KMS-11 (cell line): ENCODE measurements at regions not wholly inside any gene's neighbourhood (a gene's known extent, or its start where the extent isn't known, plus 50 kb on each side); places are given as distances from the start of the nearest gene placed in this dataset.

Source experiments
- H2AFZ ChIP-seq: fragments of 200-600 bp; sonication (generic); 2 replicates; pipeline ENCODE4 v1.6.1; 2016; ENCODE audit warnings: antibody characterized with exemption, mixed run types, low read depth
- H3K27ac ChIP-seq: fragments of 200-600 bp; sonication (generic); 2 replicates; pipeline ENCODE4 v1.6.1; 2016; ENCODE audit warnings: mild to moderate bottlenecking, mixed run types
- H3K27me3 ChIP-seq: fragments of 200-600 bp; sonication (generic); 2 replicates; pipeline ENCODE4 v1.6.1; 2017; ENCODE audit warnings: mild to moderate bottlenecking, low read depth, mixed run types, moderate library complexity; ENCODE audit not compliant: insufficient read depth
- H3K36me3 ChIP-seq: fragments of 200-600 bp; sonication (generic); 2 replicates; pipeline ENCODE4 v1.6.1; 2017; ENCODE audit warnings: mild to moderate bottlenecking, mixed run types; ENCODE audit not compliant: insufficient read depth
- H3K4me1 ChIP-seq: fragments of 200-600 bp; sonication (generic); 2 replicates; pipeline ENCODE4 v1.6.1; 2016; ENCODE audit warnings: mild to moderate bottlenecking, low read depth, mixed run types; ENCODE audit not compliant: poor library complexity, severe bottlenecking
- H3K4me2 ChIP-seq: fragments of 200-600 bp; sonication (generic); 2 replicates; pipeline ENCODE4 v1.7.0; 2016; ENCODE audit warnings: mild to moderate bottlenecking, mixed run types
- H3K4me3 ChIP-seq: fragments of 200-600 bp; sonication (generic); IDR thresholded peaks from 2 replicates; pipeline ENCODE4 v1.6.1; 2017; ENCODE audit warnings: low read depth, low read length, mixed read lengths; ENCODE audit not compliant: insufficient read depth
- H3K79me2 ChIP-seq: fragments of 200-600 bp; sonication (generic); 2 replicates; pipeline ENCODE4 v1.6.1; 2016; ENCODE audit warnings: low read depth, mixed run types; ENCODE audit not compliant: insufficient read depth
- H3K9ac ChIP-seq: fragments of 200-600 bp; sonication (generic); 2 replicates; pipeline ENCODE4 v1.6.1; 2016; ENCODE audit warnings: mild to moderate bottlenecking, mixed run types
- H4K20me1 ChIP-seq: fragments of 200-600 bp; sonication (generic); 2 replicates; pipeline ENCODE4 v1.6.1; 2016; ENCODE audit warnings: mild to moderate bottlenecking, mixed run types; ENCODE audit not compliant: insufficient read depth
- CTCF ChIP-seq: fragments of 200-600 bp; sonication (generic); conservative IDR thresholded peaks from 2 replicates; pipeline ENCODE4 v1.6.1; 2017; ENCODE audit warnings: low read depth, mild to moderate bottlenecking, antibody characterized with exemption, low read length, moderate library complexity, mixed read lengths

- Histone ChIP-seq H3K4me3 (no peak overlapping the region), H3K79me2 (no peaks in the 10 kb centered on the region), H3K27ac (no peak overlapping the region), H3K4me2 (no peak overlapping the region), H4K20me1 (no peaks in the 10 kb centered on the region), H3K27me3 (no peaks in the 10 kb centered on the region), H3K9ac (no peak overlapping the region), H3K36me3 (no peaks in the 10 kb centered on the region), H3K4me1 (no peaks in the 10 kb centered on the region), H2AFZ (no peak overlapping the region)
- no peak for TF ChIP-seq CTCF
Observed at GRCh38 chr2:120524174-120524573, 178.2 kb downstream of the INHBB start.

GRCh38 chr2:120525056-120526046 lies 179.4 kb downstream of the INHBB start:
- no peak for TF ChIP-seq CTCF
- no peak overlapping the region for H3K4me2 ChIP-seq
- H3K9ac ChIP-seq, result no peak overlapping the region
- H3K36me3 ChIP-seq, result no peaks in the 10 kb centered on the region
- H3K4me3 ChIP-seq, result no peak overlapping the region
- no peaks in the 10 kb centered on the region for H3K79me2 ChIP-seq
- H4K20me1 ChIP-seq, result no peaks in the 10 kb centered on the region
- H3K4me1 ChIP-seq, result no peaks in the 10 kb centered on the region
- no peak overlapping the region for H2AFZ ChIP-seq
- H3K27ac ChIP-seq, result no peak overlapping the region
- H3K27me3 ChIP-seq, result no peaks in the 10 kb centered on the region

- Histone ChIP-seq H3K36me3 (no peaks in the 10 kb centered on the region), H3K9ac (no peak overlapping the region), H3K4me2 (no peak overlapping the region), H4K20me1 (no peaks in the 10 kb centered on the region), H3K27ac (no peak overlapping the region), H3K79me2 (no peaks in the 10 kb centered on the region), H3K27me3 (no peaks in the 10 kb centered on the region), H2AFZ (no peak overlapping the region), H3K4me3 (no peak overlapping the region), H3K4me1 (no peaks in the 10 kb centered on the region)
- no peak for TF ChIP-seq CTCF
Observed at GRCh38 chr2:120526047-120526562, 180.2 kb downstream of the INHBB start.

GRCh38 chr2:120526997-120527945 lies 181.3 kb downstream of the INHBB start:
- no peaks in the 10 kb centered on the region for H4K20me1 ChIP-seq
- no peaks in the 10 kb centered on the region for H3K4me1 ChIP-seq
- H3K36me3 ChIP-seq, result no peaks in the 10 kb centered on the region
- no peak for TF ChIP-seq CTCF
- H3K4me3 ChIP-seq, result no peak overlapping the region
- no peak overlapping the region for H3K27ac ChIP-seq
- H3K4me2 ChIP-seq, result no peak overlapping the region
- H3K9ac ChIP-seq, result no peak overlapping the region
- no peaks in the 10 kb centered on the region for H3K79me2 ChIP-seq
- no peaks in the 10 kb centered on the region for H3K27me3 ChIP-seq
- no peak overlapping the region for H2AFZ ChIP-seq
